H9 (cell line): ENCODE measurements at regions not wholly inside any gene's neighbourhood (a gene's known extent, or its start where the extent isn't known, plus 50 kb on each side); places are given as distances from the start of the nearest gene placed in this dataset.

Experiments used
- DNase-seq: peaks from one replicate; pipeline ENCODE4 v3.0.0-alpha.2; 2017
- H2AFZ ChIP-seq: one replicate; pipeline ENCODE4 v1.6.1; 2013; ENCODE audit warnings: mild to moderate bottlenecking, low read length, control low read depth, moderate library complexity
- H2AK5ac ChIP-seq: 2 replicates; pipeline ENCODE4 v1.6.1; 2013; ENCODE audit warnings: low read length, control low read depth, mixed read lengths; ENCODE audit not compliant: insufficient read length
- H2BK120ac ChIP-seq: one replicate; pipeline ENCODE4 v1.6.1; 2013; ENCODE audit warnings: low read depth, mild to moderate bottlenecking, low read length, control low read depth, inconsistent platforms; ENCODE audit not compliant: poor library complexity, severe bottlenecking
- H2BK12ac ChIP-seq: 2 replicates; pipeline ENCODE4 v1.6.1; 2013; ENCODE audit warnings: low read length, control low read depth, mixed read lengths, low read depth; ENCODE audit not compliant: insufficient read length
- H2BK15ac ChIP-seq: 2 replicates; pipeline ENCODE4 v1.6.1; 2013; ENCODE audit warnings: low read depth, low read length, control low read depth
- H2BK20ac ChIP-seq: one replicate; pipeline ENCODE4 v1.6.1; 2013; ENCODE audit warnings: low read depth, mild to moderate bottlenecking, low read length, control low read depth, inconsistent platforms; ENCODE audit not compliant: poor library complexity, severe bottlenecking
- H2BK5ac ChIP-seq: 2 replicates; pipeline ENCODE4 v1.6.1; 2013; ENCODE audit warnings: low read length, control low read depth, mixed read lengths; ENCODE audit not compliant: insufficient read length
- H3K14ac ChIP-seq: 2 replicates; pipeline ENCODE4 v1.6.1; 2013; ENCODE audit warnings: low read length, control low read depth; ENCODE audit not compliant: insufficient read depth
- H3K18ac ChIP-seq: 2 replicates; pipeline ENCODE4 v1.6.1; 2013; ENCODE audit warnings: low read depth, mild to moderate bottlenecking, mixed read lengths, low read length, control low read depth; ENCODE audit not compliant: insufficient read length
- H3K23ac ChIP-seq: 2 replicates; pipeline ENCODE4 v1.6.1; 2013; ENCODE audit warnings: low read length, control low read depth, mixed read lengths, low read depth; ENCODE audit not compliant: insufficient read length
- H3K23me2 ChIP-seq: 2 replicates; pipeline ENCODE4 v1.6.1; 2013; ENCODE audit warnings: low read depth, mild to moderate bottlenecking, mixed read lengths, low read length, control low read depth; ENCODE audit not compliant: insufficient read length, poor library complexity, severe bottlenecking
- H3K27ac ChIP-seq: 2 replicates; pipeline ENCODE4 v1.5.1; 2013; ENCODE audit warnings: low read length, control low read depth, mixed read lengths, low read depth; ENCODE audit not compliant: insufficient read length
- H3K27me3 ChIP-seq: 2 replicates; pipeline ENCODE4 v1.6.1; 2013; ENCODE audit warnings: low read length, control low read depth, inconsistent platforms; ENCODE audit not compliant: insufficient read depth
- H3K4ac ChIP-seq: 2 replicates; pipeline ENCODE4 v1.6.1; 2013; ENCODE audit warnings: low read depth, mild to moderate bottlenecking, control low read depth, inconsistent platforms, low read length, moderate library complexity
- H3K4me1 ChIP-seq: 2 replicates; pipeline ENCODE4 v1.6.1; 2013; ENCODE audit warnings: low read length, control low read depth, inconsistent platforms; ENCODE audit not compliant: insufficient read depth
- H3K4me2 ChIP-seq: 2 replicates; pipeline ENCODE4 v1.6.1; 2013; ENCODE audit warnings: low read length, control low read depth, mixed read lengths; ENCODE audit not compliant: insufficient read length, insufficient read depth
- H3K56ac ChIP-seq: 2 replicates; pipeline ENCODE4 v1.6.1; 2013; ENCODE audit warnings: low read depth, mild to moderate bottlenecking, mixed read lengths, low read length, control low read depth; ENCODE audit not compliant: insufficient read length
- H3K79me1 ChIP-seq: 2 replicates; pipeline ENCODE4 v1.6.1; 2013; ENCODE audit warnings: low read depth, mild to moderate bottlenecking, moderate library complexity, low read length, control low read depth, inconsistent platforms; ENCODE audit not compliant: insufficient read depth, poor library complexity, severe bottlenecking
- H3K79me2 ChIP-seq: 2 replicates; pipeline ENCODE4 v1.6.1; 2013; ENCODE audit warnings: low read length, control low read depth, inconsistent platforms; ENCODE audit not compliant: insufficient read depth
- H3K9ac ChIP-seq: 2 replicates; pipeline ENCODE4 v1.6.1; 2013; ENCODE audit warnings: low read length, control low read depth, mixed read lengths; ENCODE audit not compliant: insufficient read length; ENCODE audit errors: extremely low read depth
- H3K9me3 ChIP-seq: one replicate; pipeline ENCODE4 v1.6.1; 2013; ENCODE audit warnings: low read depth, low read length, inconsistent platforms; ENCODE audit not compliant: control insufficient read depth
- H3T11ph ChIP-seq: one replicate; pipeline ENCODE4 v1.6.1; 2013; ENCODE audit warnings: mild to moderate bottlenecking, low read length, control low read depth, inconsistent platforms
- H4K20me1 ChIP-seq: one replicate; pipeline ENCODE4 v1.6.1; 2013; ENCODE audit not compliant: control insufficient read depth, insufficient read length, insufficient read depth
- H4K5ac ChIP-seq: 2 replicates; pipeline ENCODE4 v1.6.1; 2013; ENCODE audit warnings: low read depth, mild to moderate bottlenecking, mixed read lengths, low read length, control low read depth; ENCODE audit not compliant: insufficient read length
- H4K8ac ChIP-seq: replicated peaks from 2 replicates; pipeline ENCODE4 v1.6.1; 2013; ENCODE audit warnings: low read length, control low read depth, mixed read lengths, low read depth; ENCODE audit not compliant: insufficient read length
- H4K91ac ChIP-seq: 2 replicates; pipeline ENCODE4 v1.6.1; 2013; ENCODE audit warnings: low read depth, mild to moderate bottlenecking, moderate library complexity, mixed read lengths, low read length, control low read depth; ENCODE audit not compliant: insufficient read length
- H3K27ac Mint-ChIP-seq, 3 experiments: 2 replicates in 2 of 3; 3 replicates in 1 of 3; pipeline ENCODE4 v1.8.0; 2020 to 2021; ENCODE audit warnings: mixed read lengths in 3 of 3, mild to moderate bottlenecking in 1 of 3, moderate library complexity in 1 of 3
- H3K27me3 Mint-ChIP-seq: 2 replicates; pipeline ENCODE4 v1.8.0; 2021; ENCODE audit warnings: low read depth, mild to moderate bottlenecking, moderate library complexity, mixed read lengths
- H3K36me3 Mint-ChIP-seq, 3 experiments: 2 replicates in 2 of 3; 3 replicates in 1 of 3; pipeline ENCODE4 v1.8.0; 2020 to 2021; ENCODE audit warnings: low read depth in 3 of 3, mixed read lengths in 3 of 3; ENCODE audit not compliant: insufficient read depth in 1 of 3
- H3K4me1 Mint-ChIP-seq, 2 experiments: 2 replicates each; pipeline ENCODE4 v1.8.0; 2020; ENCODE audit warnings: mixed read lengths in 2 of 2
- H3K4me3 Mint-ChIP-seq, 2 experiments: 2 replicates in 1 of 2; 3 replicates in 1 of 2; pipeline ENCODE4 v1.8.0; 2020 to 2021; ENCODE audit warnings: mild to moderate bottlenecking in 2 of 2, mixed read lengths in 2 of 2, moderate library complexity in 1 of 2
- H3K9me3 Mint-ChIP-seq, 2 experiments: 2 replicates in 1 of 2; 3 replicates in 1 of 2; pipeline ENCODE4 v1.8.0; 2020; ENCODE audit warnings: mild to moderate bottlenecking in 2 of 2, mixed read lengths in 2 of 2, moderate library complexity in 1 of 2
- CTCF ChIP-seq: fragments of 200-600 bp; sonication (generic); conservative IDR thresholded peaks from 3 replicates; pipeline ENCODE4 v1.8.0; 2021; ENCODE audit warnings: antibody characterized with exemption, mild to moderate bottlenecking
- WGBS: extraction: QIAGEN DNeasy Blood & Tissue Kit; methylation state at CpG from one replicate; pipeline ENCODE4 v1.1.7; 2013; ENCODE audit warnings: missing lambda C conversion rate, low lambda C conversion rate, mixed read lengths; ENCODE audit not compliant: insufficient read length; ENCODE audit errors: extremely low coverage; 5-methylcytosine and 5-hydroxymethylcytosine counted together

GRCh38 chr6:2523061-2523460 lies 227.7 kb downstream of the MYLK4 start:
- H3K56ac ChIP-seq, result no peak overlapping the region
- no peak overlapping the region for H2BK15ac ChIP-seq
- no peak overlapping the region for H2BK12ac ChIP-seq
- H3K18ac ChIP-seq, result no peak overlapping the region
- H3K27ac ChIP-seq, result no peak overlapping the region
- no peak overlapping the region for H3K4ac ChIP-seq
- no peak overlapping the region for H3K27ac Mint-ChIP-seq
- H3K9me3 ChIP-seq, result peaks cover 13% of the 10 kb centered on the region
- H2AFZ ChIP-seq, result no peak overlapping the region
- no peak overlapping the region for H2BK5ac ChIP-seq
- no peak overlapping the region for H4K8ac ChIP-seq
- H3K4me3 Mint-ChIP-seq, result no peak overlapping the region
- no peaks in the 10 kb centered on the region for H3K4me1 Mint-ChIP-seq
- peaks cover 25 to 26% of the 10 kb centered on the region in 2 experiments for H3K9me3 Mint-ChIP-seq
- H3K9ac ChIP-seq, result no peak overlapping the region
- peaks cover 6 to 12% (median 7%) of the 10 kb centered on the region in 3 experiments; a peak in 6 of 7 replicates for H3K36me3 Mint-ChIP-seq
- H3K4me1 ChIP-seq, result no peaks in the 10 kb centered on the region
- no peaks in the 10 kb centered on the region for H3K27me3 ChIP-seq
- no peak for DNase-seq
- H3T11ph ChIP-seq, result no peak overlapping the region
- no peak overlapping the region for H2BK20ac ChIP-seq
- no peak overlapping the region for H4K5ac ChIP-seq
- H3K14ac ChIP-seq, result no peak overlapping the region
- H3K27me3 Mint-ChIP-seq, result peaks cover 3% of the 10 kb centered on the region
- no peaks in the 10 kb centered on the region for H3K79me2 ChIP-seq
- no peak for TF ChIP-seq CTCF
- H4K91ac ChIP-seq, result no peak overlapping the region
- H3K23ac ChIP-seq, result no peak overlapping the region
- H3K79me1 ChIP-seq, result no peaks in the 10 kb centered on the region
- no peaks in the 10 kb centered on the region for H3K23me2 ChIP-seq
- no peak overlapping the region for H3K4me2 ChIP-seq
- H4K20me1 ChIP-seq, result no peaks in the 10 kb centered on the region
- H2BK120ac ChIP-seq, result no peak overlapping the region
- no CpG with 5 or more reads among the region's 3 CpGs for WGBS
- no peak overlapping the region for H2AK5ac ChIP-seq
